DND-41 (cell line): ENCODE measurements at regions not wholly inside any gene's neighbourhood (a gene's known extent, or its start where the extent isn't known, plus 50 kb on each side); places are given as distances from the start of the nearest gene placed in this dataset.

Source experiments
- CTCF ChIP-seq: IDR thresholded peaks from 2 replicates; pipeline ENCODE4 v1.5.1; 2012; ENCODE audit warnings: borderline replicate concordance, low read length, moderate library complexity, mild to moderate bottlenecking; ENCODE audit not compliant: poor library complexity, severe bottlenecking; ENCODE audit errors: extremely low read depth
- EZH2 ChIP-seq: IDR thresholded peaks from 3 replicates; pipeline ENCODE4 v1.6.1; 2012; ENCODE audit warnings: borderline replicate concordance, low read depth, mild to moderate bottlenecking, moderate library complexity, low read length, inconsistent platforms; ENCODE audit not compliant: severe bottlenecking

- TF ChIP-seq CTCF (no peak), EZH2 (no peak)
These were observed 495.9 kb upstream of the ANKRD30A start for GRCh38 chr10:36629476-36629875.
